AG10803 (cell line): ENCODE measurements at regions not wholly inside any gene's neighbourhood (a gene's known extent, or its start where the extent isn't known, plus 50 kb on each side); places are given as distances from the start of the nearest gene placed in this dataset.
"Not testable (repeated sequence)": the region's sequence is repeated elsewhere in the genome, so short reads cannot be mapped to it uniquely, and the experiment has no call there.

Experiments used
- DNase-seq: peaks from one replicate; pipeline ENCODE4 v3.0.0; 2010; ENCODE audit warnings: low read depth
- H3K4me3 ChIP-seq: 2 replicates; pipeline ENCODE4 v1.5.1; 2011; ENCODE audit warnings: mild to moderate bottlenecking, low read length, control low read depth
- CTCF ChIP-seq: conservative IDR thresholded peaks from 2 replicates; pipeline ENCODE4 v1.5.1; 2011; ENCODE audit warnings: mild to moderate bottlenecking, low read length, control low read depth, inconsistent platforms

GRCh38 chr18:27520401-27520800 is 335.3 kb upstream of the CHST9 start:
- no peak overlapping the region for H3K4me3 ChIP-seq
- peak; percentile 3 for DNase-seq
- TF ChIP-seq CTCF, result no peak

GRCh38 chr18:27510036-27510633 is 325.0 kb upstream of the CHST9 start:
- H3K4me3 ChIP-seq, DNase-seq: not testable (repeated sequence)

GRCh38 chr18:27501671-27502070 is 316.6 kb upstream of the CHST9 start:
- no peak for TF ChIP-seq CTCF
- DNase-seq, result no peak
- H3K4me3 ChIP-seq, result no peak overlapping the region

GRCh38 chr18:27500531-27500930 is 315.4 kb upstream of the CHST9 start:
- DNase-seq, result no peak
- no peak for TF ChIP-seq CTCF

GRCh38 chr18:27497246-27497645 is 312.1 kb upstream of the CHST9 start:
- no peak for TF ChIP-seq CTCF

More at GRCh38 chr18:27500531-27500930, 315.4 kb upstream of the CHST9 start:
- no peak overlapping the region for H3K4me3 ChIP-seq

GRCh38 chr18:27493182-27493581 is 308.1 kb upstream of the CHST9 start:
- H3K4me3 ChIP-seq, result no peak overlapping the region
- no peak for TF ChIP-seq CTCF
- DNase-seq, result no peak

More at GRCh38 chr18:27497246-27497645, 312.1 kb upstream of the CHST9 start:
- DNase-seq, result no peak
- no peak overlapping the region for H3K4me3 ChIP-seq

GRCh38 chr18:27491772-27492171 is 306.7 kb upstream of the CHST9 start:
- no peak for TF ChIP-seq CTCF
- no peak overlapping the region for H3K4me3 ChIP-seq
- no peak for DNase-seq

- no peak for TF ChIP-seq CTCF
- no peak overlapping the region for H3K4me3 ChIP-seq
- no peak for DNase-seq
Measured at GRCh38 chr18:27483276-27483675, 298.2 kb upstream of the CHST9 start.
